GM19023 (cell line): ENCODE measurements at regions not wholly inside any gene's neighbourhood (a gene's known extent, or its start where the extent isn't known, plus 50 kb on each side); places are given as distances from the start of the nearest gene placed in this dataset.
"Not testable (repeated sequence)": the region's sequence is repeated elsewhere in the genome, so short reads cannot be mapped to it uniquely, and the experiment has no call there.

ENCODE experiments used
- ATAC-seq: cut with Tn5 transposase; IDR thresholded peaks from one replicate; pipeline ENCODE4 v1.9.1; 2021; ENCODE audit warnings: mild to moderate bottlenecking, moderate library complexity; ENCODE audit not compliant: unreplicated experiment

DNA sequence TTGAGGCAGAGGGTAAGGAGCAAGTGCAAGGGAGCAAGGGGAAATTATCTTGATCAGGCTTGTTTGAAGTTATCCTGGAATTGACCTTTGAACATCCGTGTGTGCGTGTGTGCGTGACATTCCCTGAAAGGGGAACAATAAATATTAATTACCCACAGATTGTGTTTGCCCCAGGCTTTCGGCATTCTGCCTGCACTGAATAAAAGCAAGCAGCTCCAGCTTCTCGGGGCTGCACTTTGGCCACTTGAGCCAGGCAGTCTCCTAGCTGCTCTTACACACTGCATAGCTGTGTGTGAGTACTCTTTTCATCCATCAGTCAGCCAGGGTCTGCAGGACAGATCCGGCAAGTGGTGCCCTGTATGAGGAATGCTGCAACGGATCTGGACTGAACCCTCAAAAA lies 107.7 kb upstream of the BTN3A2 start:
- ATAC-seq = no peak

DNA sequence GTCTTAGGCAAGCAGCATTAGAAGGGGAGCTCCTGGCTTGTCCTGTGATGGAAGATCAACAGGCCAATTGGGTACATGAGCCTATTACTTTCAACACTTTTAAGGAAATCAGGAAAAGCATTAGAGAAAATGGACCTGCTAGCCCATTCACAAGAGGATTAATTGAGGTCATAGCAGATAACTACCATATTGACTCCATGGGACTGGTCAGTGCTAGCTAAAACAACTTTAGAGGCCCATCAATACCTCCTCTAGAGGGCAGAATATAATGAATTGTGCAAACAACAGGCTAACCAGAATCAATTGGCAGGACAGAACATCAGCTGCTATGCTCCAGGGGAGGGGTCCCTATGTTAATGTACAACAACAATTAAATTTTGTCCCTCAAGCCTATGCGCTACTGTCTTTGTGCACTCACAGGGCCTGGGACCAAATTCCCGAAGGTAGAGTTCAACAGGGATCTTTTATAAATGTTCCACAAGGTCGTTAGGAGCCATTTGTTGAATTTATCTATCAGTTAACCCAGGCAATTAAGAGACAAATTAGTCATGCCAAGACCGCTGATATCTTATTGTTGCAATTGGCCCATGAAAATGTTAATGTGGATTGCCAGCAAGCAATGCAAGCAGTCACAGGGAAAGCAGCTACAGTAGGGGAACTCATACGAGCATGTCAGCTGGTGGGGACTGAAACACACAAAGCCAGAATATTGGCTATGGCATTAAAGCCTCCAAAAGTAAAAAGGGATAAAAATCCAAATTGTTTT lies 106.6 kb upstream of the BTN3A2 start:
- ATAC-seq = no peak

DNA sequence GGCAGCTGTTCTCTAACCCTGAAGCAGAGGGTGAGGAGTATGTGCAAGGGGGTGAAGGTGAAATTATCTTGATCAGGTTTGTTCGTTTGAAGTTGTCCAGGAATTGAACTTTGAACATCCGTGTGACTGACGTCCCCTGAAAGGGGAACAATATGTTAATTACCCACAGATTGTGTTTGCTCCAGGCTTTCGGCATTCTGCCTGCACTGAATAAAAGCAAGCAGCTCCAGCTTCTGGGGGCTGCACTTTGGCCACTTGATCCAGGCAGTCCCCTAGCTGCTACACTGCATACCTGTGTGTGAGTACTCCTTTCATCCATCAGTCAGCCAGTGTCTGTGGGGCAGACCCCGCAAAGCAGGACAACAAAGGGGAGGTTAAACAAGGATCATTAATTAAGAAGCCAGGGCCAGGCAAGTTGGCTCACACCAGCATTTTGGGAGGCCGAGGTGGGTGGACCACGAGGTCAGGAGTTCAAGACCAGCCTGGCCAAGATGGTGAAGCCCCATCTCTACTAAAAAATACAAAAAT lies 104.8 kb upstream of the BTN3A2 start:
- ATAC-seq = no peak

DNA sequence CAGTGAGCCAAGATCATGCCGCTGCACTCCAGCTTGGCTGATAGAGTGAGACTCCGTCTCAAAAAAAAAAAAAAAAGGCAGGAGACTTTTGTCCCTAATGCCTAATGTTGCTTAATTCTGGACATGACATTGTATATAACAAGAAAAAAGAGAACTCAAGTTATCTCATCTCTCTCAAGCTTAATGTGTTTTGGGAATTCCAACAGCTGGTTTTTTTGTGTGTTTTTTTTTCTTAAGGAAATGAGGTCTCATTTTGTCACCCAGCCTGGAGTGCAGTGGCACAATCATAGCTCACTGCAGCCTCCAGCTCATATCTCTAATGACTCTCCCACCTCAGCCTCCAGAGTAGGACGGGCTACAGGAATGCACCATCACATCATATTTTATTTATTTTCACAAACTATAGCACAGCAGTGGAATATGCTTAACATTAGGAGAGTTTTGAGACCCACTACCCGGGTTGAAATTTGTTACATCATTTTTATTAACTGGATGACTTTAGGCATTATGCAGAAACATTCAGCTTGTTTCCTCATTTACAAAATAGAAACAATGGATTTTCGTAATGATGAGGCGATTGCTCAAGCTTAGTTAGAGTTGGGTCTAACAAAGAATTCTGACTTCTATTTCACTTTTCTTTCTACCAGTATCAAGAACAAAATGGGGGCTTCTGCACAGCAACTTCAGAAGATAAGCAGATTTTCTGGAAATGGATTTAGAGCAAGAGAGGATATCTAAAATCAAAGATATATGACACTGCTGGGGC lies 104.1 kb upstream of the BTN3A2 start:
- no peak for ATAC-seq

DNA sequence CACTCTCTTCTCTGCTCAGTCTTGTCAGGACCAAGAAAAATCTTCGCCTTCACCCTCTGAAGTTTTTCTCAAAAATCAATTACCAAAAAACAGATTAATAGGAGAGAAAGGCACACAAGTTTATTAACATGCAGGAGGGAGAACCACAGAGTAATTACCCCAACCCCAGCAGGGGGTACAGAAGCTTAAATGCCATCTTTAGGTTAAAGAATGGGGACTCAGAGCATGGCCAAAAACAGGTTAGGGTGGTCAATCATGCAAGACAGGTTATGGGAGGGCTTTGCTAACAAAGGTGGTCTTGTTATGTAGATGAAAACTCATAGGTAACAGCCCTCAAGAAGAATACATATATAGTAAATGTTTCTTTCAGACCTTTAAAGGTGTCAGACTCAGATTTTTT lies 100.5 kb upstream of the BTN3A2 start:
- no peak for ATAC-seq

DNA sequence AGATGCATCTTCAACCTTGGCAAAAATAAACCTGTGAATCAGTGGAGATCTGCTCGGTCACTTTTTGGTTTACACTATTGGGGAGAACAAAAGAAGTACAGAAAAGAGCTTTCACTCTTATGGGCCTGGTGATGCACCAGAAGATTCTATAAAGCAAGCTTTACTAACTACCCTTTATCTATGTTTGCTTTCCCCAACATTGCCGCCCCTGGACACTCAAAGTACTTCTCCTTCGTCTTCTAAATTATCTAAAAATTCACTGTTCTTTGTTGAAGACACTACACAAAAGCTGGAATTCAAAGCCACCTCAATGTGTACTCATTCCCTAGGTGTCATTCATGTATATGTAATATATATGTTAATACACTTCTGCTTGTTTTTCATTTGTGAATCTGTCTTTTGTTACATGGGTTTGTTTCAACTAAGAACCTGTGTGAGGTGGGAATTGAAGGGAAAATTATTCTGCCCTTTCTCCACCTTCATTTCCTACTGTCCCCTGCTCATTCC lies 97.9 kb upstream of the BTN3A2 start:
- ATAC-seq = no peak

DNA sequence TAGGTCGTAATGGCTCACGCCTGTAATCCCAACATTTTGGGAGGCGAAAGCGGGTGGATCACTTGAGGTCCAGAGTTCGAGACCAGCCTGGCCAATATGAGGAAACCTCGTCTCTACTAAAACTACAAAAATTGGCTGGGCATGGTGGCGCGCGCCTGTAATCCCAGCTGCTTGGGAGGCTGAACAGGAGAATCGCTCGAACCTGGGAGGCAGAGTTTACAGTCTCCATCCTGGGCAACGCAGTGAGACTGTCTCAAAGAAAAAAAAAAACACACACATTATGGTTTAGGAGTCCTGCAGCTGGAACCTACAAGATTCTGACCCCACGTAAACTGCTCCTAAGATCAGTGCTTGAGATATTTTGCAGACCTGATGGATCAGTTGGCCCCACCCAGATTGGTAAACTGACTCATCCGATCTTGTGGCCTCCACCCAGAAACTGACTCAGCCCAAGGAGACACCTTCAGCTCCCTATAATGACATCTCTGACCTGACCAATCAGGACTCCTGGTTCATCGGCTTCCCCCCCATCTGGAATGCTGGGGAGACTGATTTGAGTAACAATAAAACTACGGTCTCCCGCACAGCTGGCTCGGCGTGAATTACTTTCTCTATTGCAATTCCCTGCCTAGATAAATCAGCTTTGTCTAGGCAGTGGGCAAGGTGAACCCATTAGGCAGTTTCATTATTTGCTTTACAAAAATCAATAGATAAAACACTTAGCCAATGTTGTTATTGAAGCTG lies 96.2 kb upstream of the BTN3A2 start:
- ATAC-seq = no peak

DNA sequence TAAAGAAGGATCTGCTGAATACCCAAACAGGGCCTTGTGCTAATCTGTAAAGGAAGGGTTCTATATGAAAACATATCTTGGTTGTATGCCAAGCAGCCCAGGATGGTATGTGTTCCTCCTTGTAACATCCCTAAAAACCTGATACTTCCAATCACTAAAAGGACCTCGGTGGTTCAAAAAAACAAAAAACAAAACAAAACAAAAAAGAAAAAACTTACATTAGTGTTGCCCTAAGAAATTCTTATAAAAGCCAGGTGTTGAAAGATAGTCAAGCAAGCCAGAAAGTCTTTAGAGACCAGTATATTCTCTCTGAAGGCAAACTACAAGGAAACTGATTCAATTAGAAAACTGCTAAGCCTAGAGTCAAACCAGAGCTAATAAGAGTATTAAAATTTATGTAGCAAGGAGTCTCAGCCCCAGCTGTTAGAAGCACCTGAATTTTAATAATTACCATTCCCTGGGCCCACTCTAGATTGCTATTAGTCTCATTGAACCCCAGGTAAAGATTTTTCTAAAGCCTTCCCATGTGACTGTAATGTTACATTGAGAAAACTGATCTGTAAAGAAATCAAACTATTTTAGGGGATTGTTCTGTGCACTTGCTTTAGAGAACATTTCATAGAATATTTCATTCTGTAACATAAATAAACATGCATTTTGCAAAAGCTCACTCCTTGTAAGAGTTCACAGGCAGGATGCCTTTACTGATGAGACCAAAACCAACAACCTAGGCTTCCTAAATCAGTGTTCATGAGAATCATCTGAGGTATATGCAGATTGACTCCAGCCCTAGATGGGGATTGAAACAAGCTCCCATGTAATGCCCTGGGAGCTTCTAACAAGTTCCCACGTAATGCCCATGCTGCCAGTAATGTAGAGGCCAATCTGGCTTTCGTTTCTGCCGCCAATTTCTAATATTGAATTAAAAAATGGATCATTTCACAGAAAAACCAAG lies 95.2 kb upstream of the BTN3A2 start:
- no peak for ATAC-seq

DNA sequence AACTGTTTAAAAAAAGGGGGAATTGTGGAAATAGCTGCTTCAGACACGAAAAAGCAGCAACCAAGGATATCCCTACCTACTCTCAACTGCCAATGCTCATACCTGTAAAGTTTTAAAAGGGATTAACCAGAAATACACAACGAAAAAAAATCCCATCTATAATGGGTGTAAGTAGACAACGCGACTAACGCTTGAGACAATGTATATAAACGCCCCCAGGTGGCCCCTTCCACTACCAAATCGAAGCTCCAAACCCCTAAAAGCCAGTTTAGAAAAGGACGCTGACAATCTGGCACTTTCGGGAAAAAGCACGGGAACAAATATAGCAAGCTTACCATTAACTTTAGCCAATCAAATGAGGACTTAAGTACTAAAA lies 94.5 kb upstream of the BTN3A2 start:
- no peak for ATAC-seq

DNA sequence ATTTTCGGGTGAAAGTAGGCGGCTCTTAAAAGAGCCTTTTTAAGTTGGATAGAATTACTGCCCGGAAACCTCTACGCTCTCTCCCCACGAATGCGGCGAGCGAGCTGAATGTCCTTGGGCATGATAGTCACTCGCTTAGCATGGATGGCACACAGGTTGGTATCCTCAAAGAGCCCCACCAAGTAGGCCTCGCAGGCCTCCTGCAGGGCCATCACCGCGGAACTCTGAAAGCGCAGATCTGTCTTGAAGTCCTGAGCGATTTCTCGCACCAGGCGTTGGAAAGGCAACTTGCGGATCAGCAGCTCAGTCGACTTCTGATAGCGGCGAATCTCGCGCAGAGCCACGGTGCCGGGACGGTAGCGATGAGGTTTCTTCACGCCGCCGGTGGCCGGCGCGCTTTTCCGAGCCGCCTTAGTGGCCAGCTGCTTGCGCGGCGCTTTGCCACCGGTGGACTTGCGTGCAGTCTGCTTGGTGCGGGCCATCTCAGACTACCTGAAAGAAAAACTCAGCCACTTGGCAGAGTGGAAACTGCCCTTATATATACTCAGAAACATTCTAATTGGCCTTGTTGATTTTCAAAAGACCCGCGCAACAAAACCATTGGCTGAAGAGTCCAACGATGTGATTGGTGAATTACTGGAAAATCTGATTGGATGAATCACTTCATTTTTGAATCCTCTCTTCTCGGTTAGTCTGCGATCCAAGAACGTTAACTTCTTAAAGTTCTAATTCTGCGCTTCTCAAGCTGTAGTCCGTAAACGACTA lies 93.9 kb upstream of the BTN3A2 start:
- peak; percentile 28 for ATAC-seq

DNA sequence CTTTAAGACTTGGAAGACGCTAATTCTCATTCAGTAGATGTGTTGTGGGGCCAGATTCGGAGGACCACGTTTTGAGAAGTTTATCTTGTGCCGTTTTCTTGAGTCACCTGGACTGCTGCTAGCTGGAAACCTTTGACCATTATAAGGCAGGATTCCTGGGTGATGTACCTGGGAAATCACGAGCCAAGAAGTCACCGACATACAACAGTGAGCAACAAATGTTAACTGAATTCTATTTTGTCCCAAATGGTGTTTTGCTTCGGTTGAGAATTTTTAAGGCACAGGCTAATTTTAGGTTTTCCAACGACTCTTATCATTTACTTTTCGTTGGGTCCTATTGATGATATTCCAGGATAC lies 93.4 kb upstream of the BTN3A2 start:
- peak; percentile 2 for ATAC-seq

DNA sequence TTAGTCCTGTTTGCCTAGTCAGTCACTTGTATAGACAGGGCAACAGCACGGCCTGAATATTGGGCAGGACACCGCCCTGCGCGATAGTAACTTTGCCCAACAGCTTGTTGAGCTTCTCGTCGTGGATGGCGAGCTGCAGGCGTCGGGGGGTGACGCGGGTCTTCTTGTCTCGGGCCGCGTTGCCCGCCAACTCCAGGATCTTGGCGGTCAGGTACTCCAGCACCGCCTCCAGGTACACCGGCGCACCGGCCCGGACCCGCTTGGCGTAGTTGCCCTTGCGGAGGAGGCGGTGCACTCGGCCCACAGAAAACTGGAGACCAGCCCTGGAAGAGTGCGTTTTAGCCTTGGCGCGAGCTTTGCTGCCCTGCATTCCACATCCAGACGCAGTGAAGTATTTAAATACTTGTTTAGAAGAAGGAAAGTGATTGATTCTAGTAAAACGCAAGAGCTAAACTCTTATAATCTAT lies 92.8 kb upstream of the BTN3A2 start:
- ATAC-seq = peak; percentile 18

DNA sequence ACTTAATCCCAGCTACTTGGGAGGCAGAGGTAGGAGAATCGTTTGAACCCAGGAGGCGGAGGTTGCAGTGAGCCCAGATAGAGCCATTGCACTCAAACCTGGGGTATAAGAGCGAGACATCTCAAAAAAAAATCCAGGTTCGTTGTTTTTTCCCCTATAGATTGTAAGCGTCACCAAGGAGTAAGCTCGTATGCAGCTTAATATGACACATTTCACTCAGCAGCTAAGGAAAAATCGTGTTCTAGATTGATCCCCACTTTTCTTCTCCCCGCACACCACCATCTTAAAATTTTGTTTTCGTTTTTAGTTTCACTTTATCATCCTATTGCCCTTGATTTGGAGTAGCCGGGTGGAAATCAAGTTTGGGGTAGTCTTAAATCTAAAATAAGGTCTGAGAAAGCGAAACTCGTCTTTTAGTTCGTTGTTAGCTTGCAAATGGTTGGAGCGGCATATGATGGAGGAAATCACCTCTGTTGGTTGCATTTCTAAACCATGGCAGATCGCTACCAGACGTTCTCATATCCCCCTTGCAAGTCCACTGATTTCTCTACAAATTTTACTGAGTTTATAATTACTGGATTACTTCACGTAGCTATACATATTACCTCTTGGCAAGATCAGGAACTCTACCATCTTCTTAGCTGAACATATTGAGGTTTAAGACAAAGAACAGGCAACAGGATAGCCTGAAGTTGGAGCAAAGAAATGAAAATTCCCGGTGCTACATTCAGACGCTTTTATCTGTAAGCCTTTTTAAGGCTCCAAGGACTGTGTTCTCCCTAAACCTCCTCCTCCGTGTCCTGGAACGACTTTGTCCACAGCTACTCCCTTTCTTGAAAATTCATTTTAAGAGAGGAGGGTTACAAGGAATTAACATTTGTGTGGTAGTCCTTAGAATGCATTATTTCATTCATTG lies 91.1 kb upstream of the BTN3A2 start:
- no peak for ATAC-seq

DNA sequence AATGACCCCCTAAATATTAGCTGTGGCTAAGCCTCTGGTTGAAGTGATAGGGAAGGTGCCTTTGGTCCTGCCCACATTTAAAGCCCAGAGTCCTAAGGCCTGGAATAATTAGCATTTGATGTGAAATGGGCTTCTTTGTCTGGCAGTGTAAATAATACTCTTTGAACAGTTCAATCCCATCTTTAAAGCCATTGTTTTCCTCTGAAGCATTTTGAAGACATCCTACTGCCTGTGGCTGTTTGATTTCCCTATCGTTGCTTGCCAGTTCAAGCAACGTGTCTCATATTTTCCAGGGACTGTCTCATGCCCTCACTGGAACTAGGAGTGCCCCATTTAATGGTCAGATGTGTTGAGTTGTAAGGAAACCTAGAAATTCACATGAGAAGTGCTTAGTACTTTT lies 89.3 kb upstream of the BTN3A2 start:
- no peak for ATAC-seq

DNA sequence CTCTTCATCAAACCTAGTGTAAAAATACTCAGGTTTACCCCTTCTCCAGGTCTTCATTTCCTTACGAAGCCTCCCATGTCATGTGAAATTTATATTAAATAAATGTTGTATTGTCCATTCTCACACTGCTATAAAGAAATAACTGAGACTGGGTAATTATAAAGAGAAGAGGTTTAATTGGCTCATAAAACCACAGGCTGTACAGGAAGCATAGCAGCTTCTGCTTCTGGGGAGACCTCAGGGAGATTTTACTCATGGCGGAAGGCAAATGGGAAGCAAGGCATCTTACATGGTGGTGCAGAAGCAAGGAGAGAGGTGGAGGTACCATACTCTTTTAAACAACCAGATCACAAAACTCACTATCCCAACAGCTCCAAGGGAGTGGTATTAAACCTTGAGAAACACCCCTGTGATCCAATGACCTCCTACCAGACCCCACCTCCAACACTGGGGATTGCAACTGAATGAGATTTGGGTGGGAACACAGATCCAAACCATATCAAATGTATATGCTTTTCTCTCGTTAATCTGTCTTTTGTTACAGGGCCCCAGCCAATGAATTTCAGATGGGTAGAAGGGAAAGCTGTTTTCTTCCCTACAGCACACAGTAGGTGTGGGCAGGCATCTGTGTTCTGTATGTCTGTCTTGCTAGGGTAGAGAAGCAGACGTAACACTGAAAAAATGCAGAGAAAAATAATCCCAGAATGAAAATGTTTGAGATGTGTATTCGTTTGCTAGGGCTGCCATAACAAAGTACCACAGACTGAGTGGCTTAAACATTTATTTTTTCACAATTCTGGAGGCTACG lies 88.0 kb upstream of the BTN3A2 start:
- ATAC-seq = no peak

DNA sequence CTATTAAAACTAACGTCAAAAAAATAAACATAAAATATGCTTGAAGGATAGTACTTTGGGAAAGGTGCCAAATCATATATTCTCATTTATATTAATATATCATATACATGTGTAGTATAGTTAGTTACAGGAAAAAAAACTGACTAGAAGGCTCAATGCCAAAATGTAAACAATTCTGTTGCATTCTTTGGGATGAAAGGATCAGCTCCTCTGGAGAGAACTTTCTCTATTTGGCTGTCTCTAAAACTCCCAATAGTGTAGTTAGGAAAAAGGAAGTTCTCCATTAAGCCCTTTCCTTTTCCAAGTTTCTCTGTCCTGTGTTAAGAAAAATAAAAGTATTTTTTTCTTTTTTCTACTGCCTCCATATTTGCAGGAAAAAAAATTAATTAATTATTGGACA lies 86.5 kb upstream of the BTN3A2 start:
- no peak for ATAC-seq

DNA sequence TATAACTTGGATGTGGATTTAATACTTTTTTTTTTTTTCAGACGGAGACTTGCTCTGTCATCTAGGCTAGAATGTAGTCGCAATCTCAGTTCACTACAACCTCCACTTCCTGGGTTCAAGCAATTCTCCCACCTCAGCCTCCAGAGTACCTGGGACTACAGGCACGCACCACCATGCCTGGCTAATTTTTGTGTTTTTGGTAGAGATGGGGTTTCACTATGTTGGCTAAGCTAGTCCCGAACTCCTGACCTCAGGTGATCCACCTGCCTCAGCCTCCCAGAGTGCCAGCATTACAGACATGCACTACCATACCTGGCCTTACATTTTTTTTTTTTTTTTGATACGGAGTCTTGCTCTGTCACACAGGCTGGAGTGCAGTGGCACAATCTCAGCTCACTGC lies 85.6 kb upstream of the BTN3A2 start:
- ATAC-seq = not testable (repeated sequence)

DNA sequence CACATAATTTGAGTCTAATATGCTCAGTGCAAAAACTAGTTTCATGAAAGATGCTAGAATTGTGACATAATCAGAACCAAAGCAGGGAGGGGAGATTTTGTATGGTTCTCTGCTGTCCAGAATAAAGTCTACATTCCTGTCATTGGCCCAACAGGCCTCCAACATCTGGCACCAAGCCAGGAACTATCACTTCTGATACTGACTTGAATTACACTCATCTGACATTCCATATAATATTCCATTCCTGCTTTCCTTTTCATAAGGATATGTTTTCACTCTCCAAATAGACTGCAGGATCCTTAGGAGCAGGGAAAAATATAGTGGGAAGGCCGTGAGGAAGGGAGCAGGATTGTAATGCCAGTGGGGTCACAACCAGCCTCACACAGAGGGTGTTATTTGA lies 84.6 kb upstream of the BTN3A2 start:
- no peak for ATAC-seq
